ENCODE measurements at regions not wholly inside any gene's neighbourhood (a gene's known extent, or its start where the extent isn't known, plus 50 kb on each side); places are given as distances from the start of the nearest gene placed in this dataset.

- CTCF ChIA-PET: no interaction called here
- no peak for DNase-seq (ENCODE audit: low read depth, low spot score)
- no peak overlapping the region for H3K27ac ChIP-seq (ENCODE audit: low read depth, low read length)
- POLR2A ChIA-PET: no interaction called here
- no peak overlapping the region for H3K4me3 ChIP-seq (ENCODE audit: low read depth, low read length)
- H3K9me3 ChIP-seq (ENCODE audit: control insufficient read depth, insufficient read depth, low read length): no peaks in the 10 kb centered on the region
- H3K27me3 ChIP-seq (ENCODE audit: control insufficient read depth, insufficient read depth, low read length): no peaks in the 10 kb centered on the region
- no peak for TF ChIP-seq CTCF (IDR thresholded peaks at IDR 0.05; ENCODE audit: low read depth, low read length)
Measured at GRCh38 chr5:40406741-40407211, 272.9 kb upstream of the PTGER4 start.

GRCh38 chr5:40405996-40406740 lies 273.5 kb upstream of the PTGER4 start:
- H3K27me3 ChIP-seq (ENCODE audit: control insufficient read depth, insufficient read depth, low read length): no peaks in the 10 kb centered on the region
- H3K4me3 ChIP-seq (ENCODE audit: low read depth, low read length): no peak overlapping the region
- CTCF ChIA-PET: interaction anchor here (1.1 kb wide), 1 partner anchor 18 kb away, joined by 3 read pairs; no protein-coding TSS in a partner anchor
- H3K9me3 ChIP-seq (ENCODE audit: control insufficient read depth, insufficient read depth, low read length): no peaks in the 10 kb centered on the region
- no peak for DNase-seq (ENCODE audit: low read depth, low spot score)
- POLR2A ChIA-PET: no interaction called here
- TF ChIP-seq CTCF (IDR thresholded peaks at IDR 0.05; ENCODE audit: low read depth, low read length): no peak
- no peak overlapping the region for H3K27ac ChIP-seq (ENCODE audit: low read depth, low read length)

GRCh38 chr5:40405230-40405629 lies 274.5 kb upstream of the PTGER4 start:
- Histone ChIP-seq H3K27me3 (ENCODE audit: control insufficient read depth, insufficient read depth, low read length) (no peaks in the 10 kb centered on the region), H3K4me3 (ENCODE audit: low read depth, low read length) (no peak overlapping the region), H3K9me3 (ENCODE audit: control insufficient read depth, insufficient read depth, low read length) (no peaks in the 10 kb centered on the region), H3K27ac (ENCODE audit: low read depth, low read length) (no peak overlapping the region)
- ChIA-PET POLR2A (no interaction called here), CTCF (interaction anchor here (1.1 kb wide), 1 partner anchor 19 kb away, joined by 3 read pairs; no protein-coding TSS in a partner anchor)
- no peak for DNase-seq (ENCODE audit: low read depth, low spot score)
- TF ChIP-seq CTCF (IDR thresholded peaks at IDR 0.05; ENCODE audit: low read depth, low read length): no peak

- TF ChIP-seq CTCF (IDR thresholded peaks at IDR 0.05; ENCODE audit: low read depth, low read length): no peak
- CTCF ChIA-PET: no interaction called here
- H3K4me3 ChIP-seq (ENCODE audit: low read depth, low read length): no peak overlapping the region
- POLR2A ChIA-PET: no interaction called here
- no peaks in the 10 kb centered on the region for H3K9me3 ChIP-seq (ENCODE audit: control insufficient read depth, insufficient read depth, low read length)
- no peaks in the 10 kb centered on the region for H3K27me3 ChIP-seq (ENCODE audit: control insufficient read depth, insufficient read depth, low read length)
- DNase-seq (ENCODE audit: low read depth, low spot score): no peak
- no peak overlapping the region for H3K27ac ChIP-seq (ENCODE audit: low read depth, low read length)
Measured at GRCh38 chr5:40404613-40405012, 275.1 kb upstream of the PTGER4 start.

GRCh38 chr5:40402007-40402364 lies 277.7 kb upstream of the PTGER4 start:
- TF ChIP-seq CTCF (IDR thresholded peaks at IDR 0.05; ENCODE audit: low read depth, low read length): no peak
- Histone ChIP-seq H3K27me3 (ENCODE audit: control insufficient read depth, insufficient read depth, low read length) (no peaks in the 10 kb centered on the region), H3K9me3 (ENCODE audit: control insufficient read depth, insufficient read depth, low read length) (no peaks in the 10 kb centered on the region), H3K27ac (ENCODE audit: low read depth, low read length) (no peak overlapping the region), H3K4me3 (ENCODE audit: low read depth, low read length) (no peak overlapping the region)
- DNase-seq (ENCODE audit: low read depth, low spot score): no peak
- CTCF ChIA-PET: no interaction called here
- POLR2A ChIA-PET: no interaction called here

All from AG04450 (cell line).